GM12891 (cell line): ENCODE measurements at regions not wholly inside any gene's neighbourhood (a gene's known extent, or its start where the extent isn't known, plus 50 kb on each side); places are given as distances from the start of the nearest gene placed in this dataset.

Source experiments
- DNase-seq: peaks from one replicate; pipeline ENCODE4 v3.0.0; 2011; ENCODE audit warnings: low spot score; ENCODE audit not compliant: insufficient read length
- FAIRE-seq: peaks from 2 replicates; lab custom pipeline; 2011; peaks lifted over from hg19 to GRCh38; lab: Jason Lieb, UNC
- PAX5 ChIP-seq: IDR thresholded peaks from 2 replicates; pipeline ENCODE4 v1.6.1; 2011; ENCODE audit warnings: low read length, moderate library complexity, mild to moderate bottlenecking; ENCODE audit not compliant: insufficient read depth, severe bottlenecking
- POLR2A ChIP-seq: IDR thresholded peaks from 2 replicates; pipeline ENCODE4 v1.6.1; 2011; ENCODE audit warnings: low read depth, low read length, control low read depth
- POLR2AphosphoS5 ChIP-seq: IDR thresholded peaks from 2 replicates; pipeline ENCODE4 v1.6.1; 2011; ENCODE audit warnings: low read depth, low read length, control low read depth
- POU2F2 ChIP-seq: IDR thresholded peaks from 2 replicates; pipeline ENCODE4 v1.6.1; 2011; ENCODE audit warnings: low read depth, mild to moderate bottlenecking, control low read depth, low read length, moderate library complexity
- SPI1 ChIP-seq: IDR thresholded peaks from 2 replicates; pipeline ENCODE4 v1.6.1; 2011; ENCODE audit warnings: low read depth, low read length, control low read depth
- TAF1 ChIP-seq: IDR thresholded peaks from 2 replicates; pipeline ENCODE4 v1.6.1; 2011; ENCODE audit warnings: low read depth, low read length, control low read depth

DNA sequence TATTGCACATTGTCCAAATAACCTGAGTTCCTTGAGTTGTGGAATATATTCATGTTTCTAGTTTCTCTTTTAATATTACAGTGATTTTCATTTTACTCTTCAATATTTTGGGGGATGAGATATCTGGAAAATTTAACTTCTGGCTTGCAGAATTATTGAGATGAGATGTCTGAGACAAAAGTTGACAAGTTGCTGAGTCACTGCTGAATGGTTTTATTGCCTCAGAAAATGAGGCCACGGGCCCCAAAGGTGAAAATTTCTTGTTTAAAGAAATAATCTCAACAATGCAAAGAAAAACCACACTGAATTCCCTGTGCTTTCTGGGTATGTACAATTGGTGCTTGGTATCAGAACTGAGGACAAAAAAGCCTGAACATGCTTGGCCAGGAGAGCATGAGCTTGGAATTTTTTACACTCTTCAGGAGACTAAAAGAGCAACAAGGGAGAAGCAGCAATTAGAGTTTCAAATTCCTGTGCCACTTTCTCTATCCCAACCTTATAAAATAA lies 129.2 kb upstream of the TOM1L1 start:
- TF ChIP-seq POU2F2, result no peak
- no peak for TF ChIP-seq POLR2A
- TF ChIP-seq SPI1, result no peak
- no peak for TF ChIP-seq PAX5
- no peak for TF ChIP-seq POLR2AphosphoS5
- TF ChIP-seq TAF1, result no peak
- no peak for DNase-seq
- FAIRE-seq, result no peak

DNA sequence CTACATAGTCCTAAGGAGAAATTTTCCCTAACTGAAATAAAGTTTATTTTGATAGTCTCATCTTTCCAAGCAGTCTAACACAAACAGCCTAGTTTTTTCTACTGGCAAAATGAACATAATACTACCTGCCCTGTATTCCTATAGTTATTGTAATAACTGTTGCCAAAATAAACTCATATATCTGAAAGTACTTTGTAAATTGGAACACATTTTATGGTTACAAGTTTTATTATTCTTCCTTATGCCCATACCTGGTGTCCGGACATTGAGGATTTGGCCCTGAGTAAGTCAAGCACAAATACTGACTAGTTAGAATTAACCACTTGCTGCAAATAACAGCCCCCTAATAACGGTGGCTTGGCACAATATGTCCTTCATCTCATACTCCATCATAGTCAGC lies 120.4 kb upstream of the TOM1L1 start:
- DNase-seq (no peak), FAIRE-seq (no peak)
- TF ChIP-seq SPI1 (no peak), TAF1 (no peak), POLR2AphosphoS5 (no peak), PAX5 (no peak), POU2F2 (no peak), POLR2A (no peak)

DNA sequence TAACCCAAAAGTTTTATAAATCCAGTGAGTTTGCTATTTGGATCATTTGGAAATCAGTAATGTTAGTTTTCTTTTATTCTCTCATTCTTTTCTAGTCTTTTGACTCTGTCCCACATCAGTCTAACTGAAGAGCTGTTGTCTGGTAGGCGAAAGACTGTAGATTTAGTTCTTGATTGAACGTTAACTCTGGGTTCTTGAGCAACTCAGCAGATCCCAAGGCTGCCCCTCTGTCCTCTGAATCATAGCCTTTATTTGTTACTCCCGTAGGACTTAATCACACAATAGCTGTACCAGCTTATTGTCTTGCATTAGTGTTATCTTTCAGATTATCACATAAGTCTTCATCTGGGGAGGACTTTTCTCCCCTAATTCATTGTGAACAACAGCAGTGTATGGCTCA lies 119.3 kb upstream of the TOM1L1 start:
- FAIRE-seq, result no peak
- TF ChIP-seq SPI1 (no peak), PAX5 (no peak), POLR2A (no peak), TAF1 (no peak), POU2F2 (no peak), POLR2AphosphoS5 (no peak)
- DNase-seq, result no peak

DNA sequence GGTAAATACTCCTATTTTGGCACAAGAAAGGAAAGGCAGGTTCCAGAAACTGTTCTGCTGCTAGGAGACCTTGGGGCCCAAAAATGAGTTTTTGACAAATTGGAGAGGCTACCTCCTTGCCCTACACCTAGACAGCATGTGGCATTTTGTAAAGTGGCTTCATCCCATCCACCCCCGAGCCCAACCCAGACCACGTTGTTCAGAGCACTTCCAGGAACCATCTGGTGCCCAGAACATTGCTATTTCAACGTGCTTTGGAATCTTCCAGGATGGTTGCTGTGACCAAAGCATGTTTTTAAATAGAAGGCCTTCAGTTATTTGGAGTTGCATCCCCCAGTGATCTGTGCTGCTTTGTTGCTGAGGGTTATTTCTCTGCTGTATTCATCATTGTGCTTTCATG lies 116.3 kb upstream of the TOM1L1 start:
- TF ChIP-seq TAF1 (no peak), POU2F2 (no peak), POLR2A (no peak), PAX5 (no peak), POLR2AphosphoS5 (no peak), SPI1 (no peak)
- FAIRE-seq (no peak), DNase-seq (no peak)

DNA sequence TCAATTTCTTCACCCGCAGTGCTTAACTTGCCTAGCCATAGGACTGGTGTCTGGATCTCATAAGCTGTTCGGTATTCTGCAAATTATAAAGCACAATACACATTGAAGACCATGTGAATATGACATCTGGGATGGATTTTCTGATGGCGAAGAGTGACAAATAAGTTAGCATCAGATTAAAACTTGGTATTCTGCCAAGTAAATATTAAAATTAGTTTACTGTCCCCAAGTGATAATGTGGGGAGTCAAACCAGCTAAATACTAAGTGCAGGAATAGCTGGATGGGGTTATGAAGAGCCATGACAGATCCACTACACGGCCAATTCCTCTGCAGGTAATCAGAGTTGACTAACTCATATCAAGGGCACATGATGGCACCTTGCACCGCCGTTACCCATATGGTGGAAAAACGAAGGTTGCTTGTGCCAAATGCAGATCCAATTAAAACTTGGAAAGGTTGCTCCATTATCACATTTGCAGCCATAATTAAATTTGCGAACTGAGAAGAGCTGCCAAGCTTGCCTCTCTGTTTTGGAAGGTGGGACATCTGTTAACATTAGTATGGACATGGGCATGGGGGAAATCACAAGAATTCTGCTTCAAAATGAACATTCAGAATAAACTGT lies 114.9 kb upstream of the TOM1L1 start:
- no peak for DNase-seq
- TF ChIP-seq POLR2A (no peak), PAX5 (no peak), TAF1 (no peak), POLR2AphosphoS5 (no peak), POU2F2 (no peak), SPI1 (no peak)
- FAIRE-seq, result no peak

DNA sequence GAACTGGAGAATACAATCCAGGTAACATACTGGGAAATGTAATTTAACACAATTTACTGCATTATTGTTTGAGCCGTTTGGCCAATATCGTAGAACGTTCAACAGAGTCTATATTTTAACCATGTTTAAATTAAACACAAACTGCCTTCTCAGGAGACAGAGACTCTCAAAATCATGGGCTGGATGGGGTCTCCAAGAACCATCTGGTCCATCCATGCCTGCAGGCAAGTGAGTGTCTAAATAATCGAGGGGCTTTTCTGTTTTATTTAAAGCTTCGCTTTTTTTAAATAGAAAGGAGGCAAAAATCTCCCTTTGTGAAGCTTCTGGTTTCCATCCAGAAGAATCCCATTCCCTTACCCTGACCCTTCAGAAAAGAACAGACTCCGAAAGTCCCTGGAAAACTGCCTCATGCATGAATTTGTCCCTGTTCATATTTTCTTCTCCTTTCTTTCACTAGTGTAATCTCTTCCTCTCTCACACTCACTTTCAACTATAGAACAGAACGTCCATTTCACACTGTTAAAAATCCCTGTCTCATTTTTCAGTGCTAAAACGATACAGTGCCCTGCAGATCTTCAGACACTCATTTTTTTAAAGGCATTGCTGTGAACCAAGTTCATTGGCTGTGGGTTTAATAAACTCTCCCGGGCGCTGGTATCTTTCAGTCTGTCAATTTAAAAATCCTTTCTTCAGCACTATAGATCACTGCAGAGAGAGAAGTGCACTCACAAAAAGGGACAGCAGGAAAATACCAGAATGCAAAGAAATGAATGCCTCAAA lies 111.4 kb upstream of the TOM1L1 start:
- DNase-seq (no peak), FAIRE-seq (no peak)
- TF ChIP-seq POLR2AphosphoS5 (no peak), TAF1 (no peak), POU2F2 (no peak), SPI1 (no peak), PAX5 (no peak), POLR2A (no peak)

DNA sequence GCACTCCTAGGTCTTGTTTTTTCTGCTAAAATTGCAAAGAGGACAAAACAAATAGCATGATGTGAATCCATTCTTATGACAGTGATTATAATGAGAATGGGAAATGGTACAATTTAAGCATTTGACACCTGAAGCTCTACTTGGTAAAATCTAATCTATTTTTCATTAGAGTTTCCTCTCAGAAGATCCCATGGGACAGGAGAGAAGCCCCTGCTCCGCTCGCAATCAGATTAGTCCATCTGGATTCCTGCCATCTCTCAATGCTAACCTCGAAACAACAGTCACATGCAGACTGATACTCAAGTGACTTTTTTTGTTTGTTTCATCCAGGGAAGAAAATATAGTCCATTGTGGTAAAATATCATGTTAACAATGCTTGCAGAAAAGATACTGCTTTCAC lies 107.4 kb upstream of the TOM1L1 start:
- no peak for TF ChIP-seq SPI1
- no peak for TF ChIP-seq POLR2A
- no peak for TF ChIP-seq POU2F2
- TF ChIP-seq POLR2AphosphoS5, result no peak
- no peak for TF ChIP-seq PAX5
- TF ChIP-seq TAF1, result no peak
- DNase-seq, result no peak
- FAIRE-seq, result no peak

DNA sequence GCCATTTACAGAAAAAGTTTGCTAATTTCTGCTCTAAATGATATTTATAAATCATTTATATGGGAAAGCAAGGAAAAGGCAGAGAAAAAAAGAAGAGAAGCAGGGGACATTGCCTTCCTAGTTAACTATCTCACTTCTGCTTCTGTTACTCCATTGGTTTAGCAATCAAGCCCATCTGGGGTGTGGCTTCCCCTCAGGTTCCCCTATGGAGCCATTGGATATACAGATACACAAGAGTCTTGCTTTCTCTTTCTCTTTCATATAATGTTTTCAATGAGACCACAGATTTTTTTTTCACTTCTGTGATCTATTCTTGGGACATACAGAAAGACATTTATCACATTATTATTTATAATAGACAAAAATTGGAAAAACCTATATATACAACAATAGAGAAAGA lies 105.6 kb upstream of the TOM1L1 start:
- TF ChIP-seq POLR2A (no peak), SPI1 (no peak), PAX5 (no peak), POU2F2 (no peak), TAF1 (no peak)
- FAIRE-seq (no peak), DNase-seq (no peak)

DNA sequence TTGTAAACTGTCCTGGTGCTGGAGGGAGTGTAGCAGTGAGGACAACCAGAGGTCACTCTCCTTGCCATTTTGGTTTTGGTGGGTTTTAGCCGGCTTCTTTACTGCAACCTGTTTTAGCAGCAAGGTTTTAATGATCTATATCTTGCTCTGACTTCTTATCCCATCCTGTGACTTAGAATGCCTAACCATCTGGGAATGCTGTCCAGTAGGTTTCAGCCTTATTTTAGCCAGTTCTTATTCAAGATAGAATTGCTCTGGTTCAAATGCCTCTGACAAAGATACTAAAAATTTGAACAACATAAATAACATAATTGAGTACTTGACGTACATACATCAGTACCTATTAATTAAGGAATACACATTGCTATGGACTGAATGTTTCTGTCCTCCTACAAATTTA lies 93.3 kb upstream of the TOM1L1 start:
- DNase-seq (no peak), FAIRE-seq (no peak)
- TF ChIP-seq PAX5 (no peak), SPI1 (no peak), POLR2A (no peak), POLR2AphosphoS5 (no peak), TAF1 (no peak), POU2F2 (no peak)
